HG03097 (cell line): ENCODE measurements at regions not wholly inside any gene's neighbourhood (a gene's known extent, or its start where the extent isn't known, plus 50 kb on each side); places are given as distances from the start of the nearest gene placed in this dataset.
"Not testable (repeated sequence)": the region's sequence is repeated elsewhere in the genome, so short reads cannot be mapped to it uniquely, and the experiment has no call there.

ENCODE experiments used
- ATAC-seq: cut with Tn5 transposase; IDR thresholded peaks from one replicate; pipeline ENCODE4 v1.9.1; 2021; ENCODE audit not compliant: unreplicated experiment, low FRiP score

- ATAC-seq: no peak
These were observed 60.8 kb downstream of the COPRS start for GRCh38 chr17:31798205-31798724.

GRCh38 chr17:31795941-31796340 is 63.1 kb downstream of the COPRS start:
- ATAC-seq: not testable (repeated sequence)

GRCh38 chr17:31794111-31794510 is 64.9 kb downstream of the COPRS start:
- no peak for ATAC-seq

- not testable (repeated sequence) for ATAC-seq
These were observed 65.4 kb downstream of the COPRS start for GRCh38 chr17:31793634-31794033.

GRCh38 chr17:31792007-31792585 is 66.9 kb downstream of the COPRS start:
- no peak for ATAC-seq

- no peak for ATAC-seq
These were observed 69.1 kb downstream of the COPRS start for GRCh38 chr17:31789707-31790505.

GRCh38 chr17:31788956-31789355 is 70.1 kb downstream of the COPRS start:
- no peak for ATAC-seq

- ATAC-seq: no peak
These were observed 70.5 kb downstream of the COPRS start for GRCh38 chr17:31788571-31788946.

GRCh38 chr17:31787857-31788570 is 71.0 kb downstream of the COPRS start:
- ATAC-seq: no peak

GRCh38 chr17:31786796-31787481 is 72.1 kb downstream of the COPRS start:
- no peak for ATAC-seq

GRCh38 chr17:31780483-31780882 is 78.6 kb downstream of the COPRS start:
- ATAC-seq: no peak

- no peak for ATAC-seq
These were observed 80.5 kb downstream of the COPRS start for GRCh38 chr17:31778523-31778922.

GRCh38 chr17:31771328-31771727 is 87.7 kb downstream of the COPRS start:
- ATAC-seq: not testable (repeated sequence)

GRCh38 chr17:31770501-31770900 is 88.5 kb downstream of the COPRS start:
- ATAC-seq: not testable (repeated sequence)

- not testable (repeated sequence) for ATAC-seq
These were observed 97.1 kb downstream of the COPRS start for GRCh38 chr17:31761836-31762510.

GRCh38 chr17:31758646-31759045 is 100.4 kb downstream of the COPRS start:
- ATAC-seq: no peak

- ATAC-seq: no peak
These were observed 101.9 kb downstream of the COPRS start for GRCh38 chr17:31757097-31757496.

GRCh38 chr17:31754239-31754945 is 104.7 kb downstream of the COPRS start:
- no peak for ATAC-seq

- no peak for ATAC-seq
These were observed 106.0 kb downstream of the COPRS start for GRCh38 chr17:31753011-31753410.

GRCh38 chr17:31752584-31752983 is 106.5 kb downstream of the COPRS start:
- ATAC-seq: no peak
